D721Med (cell line): ENCODE measurements at regions not wholly inside any gene's neighbourhood (a gene's known extent, or its start where the extent isn't known, plus 50 kb on each side); places are given as distances from the start of the nearest gene placed in this dataset.

Experiments
- DNase-seq: peaks from one replicate; pipeline ENCODE4 v3.0.0; 2011; ENCODE audit warnings: low spot score; ENCODE audit not compliant: insufficient read length
- FAIRE-seq: peaks from 2 replicates; lab custom pipeline; 2011; peaks lifted over from hg19 to GRCh38; lab: Jason Lieb, UNC
- TF ChIP-seq, protein P1 (sequence below): IDR thresholded peaks from 2 replicates; pipeline ENCODE4 v1.5.1; 2012; ENCODE audit warnings: mild to moderate bottlenecking, control low read depth; ENCODE audit not compliant: insufficient read depth; ENCODE audit errors: missing control alignments

DNA sequence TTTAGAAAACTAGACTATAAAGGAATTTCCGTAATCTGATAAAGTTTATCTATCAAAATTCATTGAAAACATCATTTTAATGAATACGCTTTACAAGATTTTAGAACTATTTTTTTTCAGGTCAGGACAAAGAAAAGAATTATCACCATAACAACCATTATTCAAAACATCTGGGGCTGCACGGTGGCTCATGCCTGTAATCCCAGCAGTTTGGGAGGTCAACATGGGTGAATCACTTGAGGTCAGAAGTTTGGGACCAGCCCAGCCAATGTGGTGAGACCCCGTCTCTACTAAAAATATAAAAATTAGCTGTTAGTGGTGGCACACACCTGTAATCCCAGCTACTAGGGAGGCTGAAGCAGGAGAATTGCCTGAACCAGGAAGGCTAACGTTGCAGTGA lies 260.4 kb downstream of the WNT5A start:
- no peak for FAIRE-seq
- no peak for DNase-seq
- TF ChIP-seq, protein P1, sequence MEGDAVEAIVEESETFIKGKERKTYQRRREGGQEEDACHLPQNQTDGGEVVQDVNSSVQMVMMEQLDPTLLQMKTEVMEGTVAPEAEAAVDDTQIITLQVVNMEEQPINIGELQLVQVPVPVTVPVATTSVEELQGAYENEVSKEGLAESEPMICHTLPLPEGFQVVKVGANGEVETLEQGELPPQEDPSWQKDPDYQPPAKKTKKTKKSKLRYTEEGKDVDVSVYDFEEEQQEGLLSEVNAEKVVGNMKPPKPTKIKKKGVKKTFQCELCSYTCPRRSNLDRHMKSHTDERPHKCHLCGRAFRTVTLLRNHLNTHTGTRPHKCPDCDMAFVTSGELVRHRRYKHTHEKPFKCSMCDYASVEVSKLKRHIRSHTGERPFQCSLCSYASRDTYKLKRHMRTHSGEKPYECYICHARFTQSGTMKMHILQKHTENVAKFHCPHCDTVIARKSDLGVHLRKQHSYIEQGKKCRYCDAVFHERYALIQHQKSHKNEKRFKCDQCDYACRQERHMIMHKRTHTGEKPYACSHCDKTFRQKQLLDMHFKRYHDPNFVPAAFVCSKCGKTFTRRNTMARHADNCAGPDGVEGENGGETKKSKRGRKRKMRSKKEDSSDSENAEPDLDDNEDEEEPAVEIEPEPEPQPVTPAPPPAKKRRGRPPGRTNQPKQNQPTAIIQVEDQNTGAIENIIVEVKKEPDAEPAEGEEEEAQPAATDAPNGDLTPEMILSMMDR = no peak

GRCh38 chr3:55218577-55218976 lies 268.5 kb downstream of the WNT5A start:
- TF ChIP-seq, protein P1 = no peak
- no peak for DNase-seq
- no peak for FAIRE-seq

GRCh38 chr3:55207744-55208143 lies 279.4 kb downstream of the WNT5A start:
- no peak for DNase-seq
- TF ChIP-seq, protein P1 = no peak
- no peak for FAIRE-seq

DNA sequence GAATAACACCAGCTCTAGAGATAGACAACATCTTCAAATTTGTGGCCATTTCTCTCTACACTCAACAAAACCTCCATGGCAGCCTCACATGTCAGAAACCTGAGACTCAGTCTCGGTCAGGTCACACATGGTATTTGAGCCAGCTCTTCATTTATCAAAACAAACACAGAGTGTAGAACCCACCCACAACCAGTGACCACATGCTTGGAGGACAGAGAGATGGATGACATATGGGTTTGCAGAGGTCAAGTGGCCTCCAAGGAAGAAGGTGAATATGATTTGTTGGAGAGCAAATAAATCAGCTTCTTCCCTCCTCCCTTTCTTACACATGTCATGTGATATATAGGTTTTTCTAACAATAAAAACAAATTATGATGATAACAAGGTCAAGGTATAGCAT lies 278.1 kb upstream of the LRTM1 start:
- no peak for FAIRE-seq
- DNase-seq = no peak
- TF ChIP-seq, protein P1 = no peak

- TF ChIP-seq, protein P1 = no peak
- DNase-seq = no peak
- FAIRE-seq = no peak
Observed at GRCh38 chr3:55204417-55204816, 276.6 kb upstream of the LRTM1 start.

GRCh38 chr3:55203546-55203945 lies 275.7 kb upstream of the LRTM1 start:
- FAIRE-seq (no peak), DNase-seq (no peak)
- TF ChIP-seq, protein P1 = no peak

GRCh38 chr3:55203006-55203405 lies 275.1 kb upstream of the LRTM1 start:
- DNase-seq (no peak), FAIRE-seq (no peak)
- TF ChIP-seq, protein P1 = no peak
